HL-60 (cell line): ENCODE measurements at regions not wholly inside any gene's neighbourhood (a gene's known extent, or its start where the extent isn't known, plus 50 kb on each side); places are given as distances from the start of the nearest gene placed in this dataset.

Experiments
- DNase-seq, 2 experiments: peaks; one replicate each; pipeline ENCODE4 v3.0.0-alpha.2; 2010 to 2020; ENCODE audit warnings: low read depth in 1 of 2, low spot score in 1 of 2
- H3K27ac ChIP-seq: fragments of 250-450 bp; sonication (Bioruptor Pico); replicated peaks from 2 replicates; pipeline ENCODE4 v1.5.1; 2020; ENCODE audit warnings: mild to moderate bottlenecking, moderate library complexity
- H3K27me3 ChIP-seq: fragments of 250-450 bp; sonication (Bioruptor Pico); 2 replicates; pipeline ENCODE4 v1.5.1; 2021; ENCODE audit warnings: mild to moderate bottlenecking, moderate library complexity; ENCODE audit not compliant: insufficient read depth, poor library complexity, severe bottlenecking
- H3K4me3 ChIP-seq: replicated peaks from 2 replicates; pipeline ENCODE4 v1.5.1; 2011; ENCODE audit warnings: mild to moderate bottlenecking, control low read depth, low read length; ENCODE audit not compliant: insufficient read depth
- GABPA ChIP-seq: IDR thresholded peaks from 2 replicates; pipeline ENCODE4 v1.6.1; 2012; ENCODE audit warnings: low read depth
- POLR2AphosphoS5 ChIP-seq: IDR thresholded peaks from 2 replicates; pipeline ENCODE4 v1.6.1; 2012; ENCODE audit warnings: low read depth
- SPI1 ChIP-seq: IDR thresholded peaks from 2 replicates; pipeline ENCODE4 v1.6.1; 2012; ENCODE audit warnings: low read depth, mild to moderate bottlenecking, borderline replicate concordance
- TF ChIP-seq, protein P1 (sequence below): IDR thresholded peaks from one replicate; pipeline ENCODE4 v1.5.1; 2011; ENCODE audit warnings: low read length, control low read depth, inconsistent platforms; ENCODE audit not compliant: insufficient read depth
- TF ChIP-seq, protein P2 (sequence below): IDR thresholded peaks from 2 replicates; pipeline ENCODE4 v1.6.1; 2012; ENCODE audit warnings: low read depth; ENCODE audit not compliant: insufficient replicate concordance

- no peak overlapping the region for H3K27ac ChIP-seq
- TF ChIP-seq, protein P1, sequence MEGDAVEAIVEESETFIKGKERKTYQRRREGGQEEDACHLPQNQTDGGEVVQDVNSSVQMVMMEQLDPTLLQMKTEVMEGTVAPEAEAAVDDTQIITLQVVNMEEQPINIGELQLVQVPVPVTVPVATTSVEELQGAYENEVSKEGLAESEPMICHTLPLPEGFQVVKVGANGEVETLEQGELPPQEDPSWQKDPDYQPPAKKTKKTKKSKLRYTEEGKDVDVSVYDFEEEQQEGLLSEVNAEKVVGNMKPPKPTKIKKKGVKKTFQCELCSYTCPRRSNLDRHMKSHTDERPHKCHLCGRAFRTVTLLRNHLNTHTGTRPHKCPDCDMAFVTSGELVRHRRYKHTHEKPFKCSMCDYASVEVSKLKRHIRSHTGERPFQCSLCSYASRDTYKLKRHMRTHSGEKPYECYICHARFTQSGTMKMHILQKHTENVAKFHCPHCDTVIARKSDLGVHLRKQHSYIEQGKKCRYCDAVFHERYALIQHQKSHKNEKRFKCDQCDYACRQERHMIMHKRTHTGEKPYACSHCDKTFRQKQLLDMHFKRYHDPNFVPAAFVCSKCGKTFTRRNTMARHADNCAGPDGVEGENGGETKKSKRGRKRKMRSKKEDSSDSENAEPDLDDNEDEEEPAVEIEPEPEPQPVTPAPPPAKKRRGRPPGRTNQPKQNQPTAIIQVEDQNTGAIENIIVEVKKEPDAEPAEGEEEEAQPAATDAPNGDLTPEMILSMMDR = peak; percentile 59
- no peak for TF ChIP-seq POLR2AphosphoS5
- no peak overlapping the region for H3K4me3 ChIP-seq
- H3K27me3 ChIP-seq = no peaks in the 10 kb centered on the region
- DNase-seq = peak in 1 of 2 experiments; percentile 21
Observed at GRCh38 chr7:32347244-32347828, 142.8 kb downstream of the LSM5 start.

DNA sequence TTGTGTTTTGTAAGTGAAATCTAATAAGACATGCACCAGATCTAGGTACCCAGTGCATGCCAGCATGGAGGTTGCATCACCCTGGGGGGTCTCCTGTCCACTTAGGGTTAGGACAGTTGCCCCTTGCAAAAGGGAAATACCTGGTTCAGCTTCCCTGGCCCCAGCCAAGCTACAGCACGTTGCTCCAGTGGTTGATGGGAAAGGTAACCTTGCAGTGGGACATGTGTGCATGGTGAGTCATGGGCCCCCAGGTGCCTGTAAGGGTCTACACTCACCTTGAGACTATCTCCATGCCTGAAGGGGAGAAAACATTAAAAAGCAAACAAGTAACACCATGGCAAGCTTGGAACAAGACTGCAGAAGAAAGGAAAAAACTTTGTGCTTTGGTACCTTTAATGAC lies 143.9 kb downstream of the LSM5 start:
- DNase-seq = no peak
- no peak overlapping the region for H3K27ac ChIP-seq
- no peaks in the 10 kb centered on the region for H3K27me3 ChIP-seq
- no peak overlapping the region for H3K4me3 ChIP-seq
- TF ChIP-seq, protein P1 = no peak
- TF ChIP-seq, protein P2, sequence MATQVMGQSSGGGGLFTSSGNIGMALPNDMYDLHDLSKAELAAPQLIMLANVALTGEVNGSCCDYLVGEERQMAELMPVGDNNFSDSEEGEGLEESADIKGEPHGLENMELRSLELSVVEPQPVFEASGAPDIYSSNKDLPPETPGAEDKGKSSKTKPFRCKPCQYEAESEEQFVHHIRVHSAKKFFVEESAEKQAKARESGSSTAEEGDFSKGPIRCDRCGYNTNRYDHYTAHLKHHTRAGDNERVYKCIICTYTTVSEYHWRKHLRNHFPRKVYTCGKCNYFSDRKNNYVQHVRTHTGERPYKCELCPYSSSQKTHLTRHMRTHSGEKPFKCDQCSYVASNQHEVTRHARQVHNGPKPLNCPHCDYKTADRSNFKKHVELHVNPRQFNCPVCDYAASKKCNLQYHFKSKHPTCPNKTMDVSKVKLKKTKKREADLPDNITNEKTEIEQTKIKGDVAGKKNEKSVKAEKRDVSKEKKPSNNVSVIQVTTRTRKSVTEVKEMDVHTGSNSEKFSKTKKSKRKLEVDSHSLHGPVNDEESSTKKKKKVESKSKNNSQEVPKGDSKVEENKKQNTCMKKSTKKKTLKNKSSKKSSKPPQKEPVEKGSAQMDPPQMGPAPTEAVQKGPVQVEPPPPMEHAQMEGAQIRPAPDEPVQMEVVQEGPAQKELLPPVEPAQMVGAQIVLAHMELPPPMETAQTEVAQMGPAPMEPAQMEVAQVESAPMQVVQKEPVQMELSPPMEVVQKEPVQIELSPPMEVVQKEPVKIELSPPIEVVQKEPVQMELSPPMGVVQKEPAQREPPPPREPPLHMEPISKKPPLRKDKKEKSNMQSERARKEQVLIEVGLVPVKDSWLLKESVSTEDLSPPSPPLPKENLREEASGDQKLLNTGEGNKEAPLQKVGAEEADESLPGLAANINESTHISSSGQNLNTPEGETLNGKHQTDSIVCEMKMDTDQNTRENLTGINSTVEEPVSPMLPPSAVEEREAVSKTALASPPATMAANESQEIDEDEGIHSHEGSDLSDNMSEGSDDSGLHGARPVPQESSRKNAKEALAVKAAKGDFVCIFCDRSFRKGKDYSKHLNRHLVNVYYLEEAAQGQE = no peak
- no peak for TF ChIP-seq POLR2AphosphoS5

- TF ChIP-seq SPI1 (no peak), POLR2AphosphoS5 (no peak), GABPA (no peak)
- TF ChIP-seq, protein P1 = no peak
- TF ChIP-seq, protein P2 = no peak
- H3K4me3 ChIP-seq = no peak overlapping the region
Observed at GRCh38 chr7:32336726-32337125, 153.5 kb downstream of the LSM5 start.

DNA sequence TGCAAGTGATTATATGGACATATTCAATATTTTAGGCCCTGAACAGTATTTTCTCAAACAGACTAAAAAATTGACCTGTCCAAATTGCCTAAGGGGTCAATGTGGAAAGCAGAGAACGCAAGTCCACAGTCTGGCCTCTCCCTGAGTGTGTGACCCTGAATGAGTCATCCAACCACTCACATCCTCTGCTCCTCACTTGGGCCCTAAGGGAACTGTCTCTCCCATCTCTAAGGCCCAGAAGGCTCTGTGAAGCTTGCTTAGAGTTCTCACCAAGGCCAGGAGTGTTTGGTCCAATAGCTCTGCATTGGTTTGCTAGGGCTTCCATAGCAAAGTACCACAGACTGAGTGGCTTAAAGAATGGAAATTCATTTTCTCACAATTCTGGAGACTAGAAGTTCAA lies 155.1 kb downstream of the LSM5 start:
- H3K27ac ChIP-seq = no peak overlapping the region
- TF ChIP-seq GABPA (no peak), POLR2AphosphoS5 (no peak), SPI1 (no peak)
- TF ChIP-seq, protein P2 = no peak
- TF ChIP-seq, protein P1 = no peak
- H3K27me3 ChIP-seq = no peaks in the 10 kb centered on the region
- no peak for DNase-seq
- H3K4me3 ChIP-seq = no peak overlapping the region

More at GRCh38 chr7:32336726-32337125, 153.5 kb downstream of the LSM5 start:
- Histone ChIP-seq H3K27me3 (no peaks in the 10 kb centered on the region), H3K27ac (no peak overlapping the region)
- no peak for DNase-seq
